Activated naive CD8-positive, alpha-beta T cell treated with anti-CD3 and anti-CD28 coated beads, Interleukin-2, amount 10 ng/mL, durations not matched to agents 7 days and 5 days (primary cell): ENCODE measurements at regions not wholly inside any gene's neighbourhood (a gene's known extent, or its start where the extent isn't known, plus 50 kb on each side); places are given as distances from the start of the nearest gene placed in this dataset.
A peak's percentile ranks its signal among the peaks of the same experiment; 100 is the strongest.

Experiments
- ATAC-seq: fragments of 150-1000 bp; cut with Tn5 transposase; one replicate; pipeline ENCODE4 v1.10.0; 2021; ENCODE audit warnings: low read depth, moderate library complexity
- POLR2A ChIA-PET: fragments of 350-600 bp; sonication (Branson Sonifier 250); formaldehyde crosslinking; loops from one replicate; lab custom pipeline; 2021; ENCODE audit warnings: antibody characterized with exemption; lab: Charles Lee
- DNase-seq: peaks from one replicate; pipeline ENCODE4 v3.0.0; 2021
- H3K27ac Mint-ChIP-seq: one replicate; pipeline ENCODE4 v1.8.0; 2022; ENCODE audit warnings: mild to moderate bottlenecking, mixed read lengths
- H3K27me3 Mint-ChIP-seq: one replicate; pipeline ENCODE4 v1.8.0; 2022; ENCODE audit warnings: mild to moderate bottlenecking, moderate library complexity, mixed read lengths
- H3K36me3 Mint-ChIP-seq: one replicate; pipeline ENCODE4 v1.8.0; 2021; ENCODE audit warnings: mild to moderate bottlenecking, mixed read lengths
- H3K4me1 Mint-ChIP-seq: one replicate; pipeline ENCODE4 v1.8.0; 2021; ENCODE audit warnings: mixed read lengths
- H3K4me3 Mint-ChIP-seq: one replicate; pipeline ENCODE4 v1.8.0; 2022; ENCODE audit warnings: mild to moderate bottlenecking, moderate library complexity, mixed read lengths
- H3K9me3 Mint-ChIP-seq: one replicate; pipeline ENCODE4 v1.8.0; 2021; ENCODE audit warnings: mixed read lengths

GRCh38 chr21:38938769-38939168 lies 133.0 kb downstream of the ETS2 start:
- no peaks in the 10 kb centered on the region for H3K36me3 Mint-ChIP-seq
- no peak for DNase-seq
- peaks cover 4% of the 10 kb centered on the region for H3K27me3 Mint-ChIP-seq
- ATAC-seq = peak; percentile 9
- H3K4me3 Mint-ChIP-seq = no peak overlapping the region
- H3K27ac Mint-ChIP-seq = no peak overlapping the region
- peaks cover 2% of the 10 kb centered on the region for H3K9me3 Mint-ChIP-seq
- POLR2A ChIA-PET = no interaction called here
- peaks cover 20% of the 10 kb centered on the region for H3K4me1 Mint-ChIP-seq

DNA sequence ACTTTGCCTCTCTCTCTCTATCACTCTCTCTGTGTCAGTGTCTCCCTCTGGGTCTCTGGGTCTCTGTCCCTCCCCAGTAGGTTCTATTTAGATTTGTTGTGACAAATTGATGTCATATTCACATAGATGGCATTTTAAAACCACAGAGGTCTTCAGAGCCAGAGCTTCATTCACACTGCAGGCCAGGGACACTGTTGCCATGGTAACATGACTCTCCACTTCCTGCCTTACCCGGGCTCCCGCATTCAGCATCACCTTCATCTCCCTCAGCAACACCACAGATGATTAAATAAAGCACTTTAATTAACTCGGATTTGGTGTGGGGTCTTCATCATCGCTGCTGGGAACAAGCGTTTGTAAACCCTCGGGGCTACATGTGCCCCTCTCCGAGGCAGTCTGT lies 132.6 kb downstream of the ETS2 start:
- DNase-seq (peak; percentile 36), ATAC-seq (peak; percentile 84)
- peaks cover 20% of the 10 kb centered on the region for H3K4me1 Mint-ChIP-seq
- peaks cover 2% of the 10 kb centered on the region for H3K9me3 Mint-ChIP-seq
- H3K27me3 Mint-ChIP-seq = peaks cover 4% of the 10 kb centered on the region
- H3K4me3 Mint-ChIP-seq = peak overlapping the region; percentile 14
- POLR2A ChIA-PET = no interaction called here
- H3K27ac Mint-ChIP-seq = peak overlapping the region; percentile 41
- H3K36me3 Mint-ChIP-seq = no peaks in the 10 kb centered on the region

DNA sequence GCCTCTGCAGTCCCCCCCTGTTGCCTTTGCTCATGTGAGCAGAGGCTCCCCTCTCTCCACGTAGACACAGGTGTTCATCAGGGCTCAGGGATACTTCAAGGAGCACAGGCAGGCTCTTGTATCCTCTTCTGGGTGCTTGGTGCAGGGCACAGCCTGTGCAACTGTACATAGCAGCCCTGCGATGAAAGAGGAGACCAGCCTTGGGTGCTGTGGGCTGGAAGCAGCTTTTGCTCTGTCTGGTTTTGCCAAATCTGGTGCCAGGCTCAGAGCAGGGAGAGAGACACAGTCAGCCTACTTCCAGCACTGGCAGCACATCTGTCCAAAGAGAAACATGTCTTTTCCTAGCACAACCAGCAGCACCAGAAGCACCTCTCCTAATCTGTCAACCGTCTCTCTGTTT lies 132.1 kb downstream of the ETS2 start:
- peak overlapping the region; percentile 41 for H3K27ac Mint-ChIP-seq
- POLR2A ChIA-PET = no interaction called here

GRCh38 chr21:38937286-38937790 lies 131.6 kb downstream of the ETS2 start:
- H3K4me1 Mint-ChIP-seq = peaks cover 20% of the 10 kb centered on the region
- no peak overlapping the region for H3K4me3 Mint-ChIP-seq
- DNase-seq (no peak), ATAC-seq (no peak)
- H3K27me3 Mint-ChIP-seq = peaks cover 4% of the 10 kb centered on the region
- H3K9me3 Mint-ChIP-seq = peaks cover 2% of the 10 kb centered on the region
- H3K27ac Mint-ChIP-seq = no peak overlapping the region
- POLR2A ChIA-PET = no interaction called here
- no peaks in the 10 kb centered on the region for H3K36me3 Mint-ChIP-seq

More for the DNA sequence above, 132.1 kb downstream of the ETS2 start:
- DNase-seq (no peak), ATAC-seq (peak; percentile 19)
- Mint-ChIP-seq H3K4me1 (peaks cover 20% of the 10 kb centered on the region), H3K4me3 (no peak overlapping the region), H3K27me3 (peaks cover 4% of the 10 kb centered on the region), H3K36me3 (no peaks in the 10 kb centered on the region), H3K9me3 (peaks cover 2% of the 10 kb centered on the region)

- no peaks in the 10 kb centered on the region for H3K9me3 Mint-ChIP-seq
- no peak overlapping the region for H3K27ac Mint-ChIP-seq
- POLR2A ChIA-PET = no interaction called here
- H3K4me1 Mint-ChIP-seq = peaks cover 20% of the 10 kb centered on the region
- DNase-seq (no peak), ATAC-seq (no peak)
- no peaks in the 10 kb centered on the region for H3K36me3 Mint-ChIP-seq
- H3K4me3 Mint-ChIP-seq = no peak overlapping the region
- peaks cover 4% of the 10 kb centered on the region for H3K27me3 Mint-ChIP-seq
Measured at GRCh38 chr21:38936240-38936639, 130.5 kb downstream of the ETS2 start.

- no peak overlapping the region for H3K27ac Mint-ChIP-seq
- peaks cover 3% of the 10 kb centered on the region for H3K9me3 Mint-ChIP-seq
- H3K4me1 Mint-ChIP-seq = peaks cover 17% of the 10 kb centered on the region
- H3K27me3 Mint-ChIP-seq = no peaks in the 10 kb centered on the region
- no peak overlapping the region for H3K4me3 Mint-ChIP-seq
- ATAC-seq (no peak), DNase-seq (no peak)
- POLR2A ChIA-PET = no interaction called here
- no peaks in the 10 kb centered on the region for H3K36me3 Mint-ChIP-seq
Measured at GRCh38 chr21:38933731-38934130, 128.0 kb downstream of the ETS2 start.

DNA sequence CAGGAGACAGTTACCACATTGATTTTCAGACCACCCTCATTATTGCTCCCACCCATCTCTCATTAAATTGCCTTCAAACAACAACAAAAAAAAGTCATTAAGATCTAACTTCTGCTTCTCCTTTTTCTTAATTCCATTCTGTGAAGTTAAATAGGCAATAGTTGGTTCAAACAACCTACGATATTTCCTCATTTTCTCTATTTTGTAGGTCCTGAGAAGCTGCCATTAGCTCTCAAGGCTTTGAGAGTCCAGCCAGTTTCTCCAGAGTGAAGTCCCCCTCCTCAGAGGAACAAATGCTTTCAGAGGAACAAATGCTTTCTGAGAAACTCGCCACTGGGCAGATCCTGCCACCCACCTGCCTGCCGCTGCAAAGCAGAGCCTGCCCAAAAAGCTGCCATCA lies 125.6 kb downstream of the ETS2 start:
- H3K9me3 Mint-ChIP-seq = peaks cover 3% of the 10 kb centered on the region
- H3K4me1 Mint-ChIP-seq = peaks cover 2% of the 10 kb centered on the region
- no peak for DNase-seq
- H3K27me3 Mint-ChIP-seq = no peaks in the 10 kb centered on the region
- POLR2A ChIA-PET = interaction anchor here (0.7 kb wide), 1 partner anchor 199 kb away, joined by 3 read pairs; no protein-coding TSS in a partner anchor
- H3K36me3 Mint-ChIP-seq = no peaks in the 10 kb centered on the region
- no peak for ATAC-seq
- H3K27ac Mint-ChIP-seq = no peak overlapping the region
- H3K4me3 Mint-ChIP-seq = no peak overlapping the region

DNA sequence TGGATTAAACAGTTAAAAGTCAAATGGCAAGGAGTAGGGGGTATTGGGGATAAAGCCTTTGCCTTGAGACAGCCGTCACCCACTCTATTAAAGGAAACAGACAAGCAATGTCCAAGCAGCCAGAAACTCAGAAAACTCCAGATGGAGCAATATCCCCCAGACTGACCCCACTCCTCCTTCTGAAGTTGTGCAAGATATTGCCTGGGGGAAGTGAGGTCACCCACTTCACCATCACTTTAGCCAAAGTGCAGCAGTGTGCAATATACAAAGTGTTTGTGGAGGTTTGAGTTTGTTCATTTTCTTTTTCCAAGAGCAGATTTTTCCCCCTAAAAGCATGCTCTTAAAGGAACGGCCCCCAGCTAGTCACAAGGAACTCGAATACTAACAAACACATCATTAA lies 125.1 kb downstream of the ETS2 start:
- no peaks in the 10 kb centered on the region for H3K4me1 Mint-ChIP-seq
- no peak overlapping the region for H3K4me3 Mint-ChIP-seq
- H3K36me3 Mint-ChIP-seq = no peaks in the 10 kb centered on the region
- DNase-seq (no peak), ATAC-seq (no peak)
- no peak overlapping the region for H3K27ac Mint-ChIP-seq
- H3K9me3 Mint-ChIP-seq = peaks cover 3% of the 10 kb centered on the region
- POLR2A ChIA-PET = no interaction called here
- no peaks in the 10 kb centered on the region for H3K27me3 Mint-ChIP-seq

- H3K9me3 Mint-ChIP-seq = peaks cover 3% of the 10 kb centered on the region
- no peaks in the 10 kb centered on the region for H3K27me3 Mint-ChIP-seq
- no peak for ATAC-seq
- no peaks in the 10 kb centered on the region for H3K4me1 Mint-ChIP-seq
- no peak overlapping the region for H3K4me3 Mint-ChIP-seq
- POLR2A ChIA-PET = no interaction called here
- DNase-seq = no peak
- H3K36me3 Mint-ChIP-seq = no peaks in the 10 kb centered on the region
- H3K27ac Mint-ChIP-seq = no peak overlapping the region
Measured at GRCh38 chr21:38930066-38930465, 124.3 kb downstream of the ETS2 start.

DNA sequence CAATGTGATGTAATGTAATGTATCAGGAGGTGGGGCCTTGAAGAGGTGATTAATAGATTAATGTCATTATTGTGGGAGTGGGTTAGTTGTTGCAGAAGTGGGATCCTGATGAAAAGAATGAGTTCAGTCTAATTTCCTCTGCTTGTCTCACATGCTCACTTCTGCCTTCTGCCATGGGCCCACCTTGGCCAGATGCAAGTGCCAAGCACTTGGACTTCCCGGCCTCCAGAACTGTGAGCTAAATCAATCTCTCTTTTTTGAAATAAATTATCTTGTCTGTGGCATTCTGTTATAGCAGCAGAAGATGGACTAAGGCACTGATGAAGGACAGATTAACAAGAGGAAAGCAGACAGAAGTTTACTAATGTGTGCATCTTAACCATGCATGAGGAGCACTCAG lies 123.9 kb downstream of the ETS2 start:
- Mint-ChIP-seq H3K36me3 (no peaks in the 10 kb centered on the region), H3K9me3 (peaks cover 3% of the 10 kb centered on the region), H3K27ac (no peak overlapping the region), H3K4me3 (no peak overlapping the region), H3K27me3 (peaks cover 2% of the 10 kb centered on the region), H3K4me1 (no peaks in the 10 kb centered on the region)
- ATAC-seq (no peak), DNase-seq (no peak)
- POLR2A ChIA-PET = no interaction called here

GRCh38 chr21:38929142-38929541 lies 123.4 kb downstream of the ETS2 start:
- POLR2A ChIA-PET = no interaction called here
- no peak for ATAC-seq
- H3K36me3 Mint-ChIP-seq = no peaks in the 10 kb centered on the region
- no peak for DNase-seq
- H3K27ac Mint-ChIP-seq = no peak overlapping the region
- H3K9me3 Mint-ChIP-seq = peaks cover 3% of the 10 kb centered on the region
- H3K27me3 Mint-ChIP-seq = peaks cover 2% of the 10 kb centered on the region
- no peak overlapping the region for H3K4me3 Mint-ChIP-seq
- H3K4me1 Mint-ChIP-seq = no peaks in the 10 kb centered on the region

DNA sequence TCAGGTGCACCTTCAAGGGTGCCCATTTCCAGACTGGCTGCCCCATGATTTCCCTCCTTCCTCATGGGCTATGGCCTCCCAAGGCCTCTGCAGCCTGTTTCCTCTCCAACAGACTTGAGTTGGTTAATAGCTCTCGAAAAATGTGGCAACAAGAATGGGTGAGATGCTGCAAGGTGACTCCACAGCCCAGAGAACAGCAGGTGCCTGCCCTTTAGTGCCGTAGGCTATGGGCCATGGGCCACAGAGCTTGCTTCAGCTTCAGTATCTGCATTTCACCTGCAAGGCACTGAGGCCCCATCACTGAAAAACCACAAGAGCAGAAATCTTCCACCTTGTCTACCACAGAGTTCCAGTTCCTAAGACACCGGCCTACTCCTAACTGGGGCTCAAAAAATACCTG lies 122.0 kb downstream of the ETS2 start:
- no peaks in the 10 kb centered on the region for H3K36me3 Mint-ChIP-seq
- no peak overlapping the region for H3K4me3 Mint-ChIP-seq
- POLR2A ChIA-PET = no interaction called here
- no peak for ATAC-seq
- no peak for DNase-seq
- H3K27ac Mint-ChIP-seq = no peak overlapping the region
- peaks cover 3% of the 10 kb centered on the region for H3K9me3 Mint-ChIP-seq
- H3K4me1 Mint-ChIP-seq = no peaks in the 10 kb centered on the region
- H3K27me3 Mint-ChIP-seq = peaks cover 5% of the 10 kb centered on the region

DNA sequence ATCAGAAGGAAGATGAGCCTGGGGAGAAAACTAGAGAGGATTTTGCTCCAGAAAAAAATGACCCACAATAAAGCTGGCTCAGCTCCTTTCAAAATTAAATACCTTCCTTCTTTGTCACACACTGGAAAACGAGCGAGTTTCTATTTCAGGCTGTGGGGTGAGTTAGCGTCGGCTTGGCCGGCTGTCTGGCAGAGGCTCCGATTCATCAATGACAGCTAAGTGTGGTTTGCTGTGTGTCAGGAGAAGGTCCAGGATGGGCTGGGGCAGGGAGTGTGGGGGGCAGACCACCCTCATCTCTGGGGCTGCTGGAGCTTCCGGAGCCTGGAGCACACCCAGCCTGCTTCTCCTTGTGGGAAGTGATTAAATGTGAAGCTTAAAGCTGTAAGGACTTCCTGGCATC lies 120.2 kb downstream of the ETS2 start:
- Mint-ChIP-seq H3K27me3 (peaks cover 14% of the 10 kb centered on the region), H3K36me3 (peaks cover 1% of the 10 kb centered on the region), H3K4me1 (no peaks in the 10 kb centered on the region), H3K9me3 (peaks cover 4% of the 10 kb centered on the region), H3K27ac (no peak overlapping the region), H3K4me3 (no peak overlapping the region)
- DNase-seq (no peak), ATAC-seq (no peak)
- POLR2A ChIA-PET = no interaction called here

DNA sequence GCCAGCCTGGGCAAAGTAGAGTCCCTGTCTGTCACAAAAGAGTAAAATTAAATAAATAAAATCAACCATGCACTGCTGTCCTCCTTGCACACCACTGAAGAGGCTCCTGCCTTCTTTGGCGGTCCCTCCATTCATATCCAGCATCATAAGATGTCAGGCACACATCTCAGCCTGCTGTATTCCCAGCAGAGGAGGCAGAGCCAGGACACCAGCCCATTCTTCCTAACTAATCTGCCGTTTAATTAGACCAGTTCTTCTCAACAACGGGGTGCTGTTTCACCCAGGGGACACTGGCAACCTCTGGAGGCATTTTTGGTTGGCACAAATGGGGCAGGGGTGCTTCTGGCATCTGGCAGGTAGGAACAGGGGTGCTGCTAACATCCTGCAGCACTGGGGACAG lies 119.7 kb downstream of the ETS2 start:
- peaks cover 4% of the 10 kb centered on the region for H3K9me3 Mint-ChIP-seq
- DNase-seq (no peak), ATAC-seq (no peak)
- peaks cover 18% of the 10 kb centered on the region for H3K27me3 Mint-ChIP-seq
- H3K4me3 Mint-ChIP-seq = no peak overlapping the region
- H3K36me3 Mint-ChIP-seq = peaks cover 1% of the 10 kb centered on the region
- H3K4me1 Mint-ChIP-seq = no peaks in the 10 kb centered on the region
- H3K27ac Mint-ChIP-seq = no peak overlapping the region
- POLR2A ChIA-PET = no interaction called here

DNA sequence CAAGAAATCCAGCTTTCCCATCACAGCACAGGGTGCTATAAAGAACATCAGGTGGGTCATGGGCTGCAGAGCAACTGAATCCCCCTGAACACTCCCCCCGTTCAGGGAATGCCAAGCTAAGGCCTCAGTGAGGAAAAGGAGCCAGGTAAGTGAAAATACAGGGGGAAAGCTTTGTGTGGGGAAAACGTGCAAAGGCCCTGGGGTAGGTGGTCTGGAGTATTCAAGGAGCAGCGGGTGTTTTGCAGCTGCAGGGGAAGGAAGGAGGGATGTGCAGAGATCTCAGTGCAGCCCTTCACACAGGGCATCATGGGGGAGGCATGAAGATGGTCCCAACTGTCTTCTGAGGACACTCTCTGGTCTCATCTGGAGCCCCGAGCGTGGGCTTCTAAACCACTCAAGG lies 119.2 kb downstream of the ETS2 start:
- no peaks in the 10 kb centered on the region for H3K4me1 Mint-ChIP-seq
- DNase-seq (no peak), ATAC-seq (no peak)
- H3K27ac Mint-ChIP-seq = no peak overlapping the region
- no peak overlapping the region for H3K4me3 Mint-ChIP-seq
- H3K36me3 Mint-ChIP-seq = peaks cover 1% of the 10 kb centered on the region
- peaks cover 3% of the 10 kb centered on the region for H3K9me3 Mint-ChIP-seq
- POLR2A ChIA-PET = no interaction called here
- H3K27me3 Mint-ChIP-seq = peaks cover 18% of the 10 kb centered on the region
